Mammary epithelial cell (primary cell): ENCODE measurements at regions not wholly inside any gene's neighbourhood (a gene's known extent, or its start where the extent isn't known, plus 50 kb on each side); places are given as distances from the start of the nearest gene placed in this dataset.

Source experiments
- CTCF ChIP-seq, 2 donors: IDR thresholded peaks in 1 of 2; conservative IDR thresholded peaks in 1 of 2; 2 replicates each; pipeline ENCODE4 v1.5.1; 2011 to 2012; ENCODE audit warnings: inconsistent platforms in 2 of 2, low read length in 2 of 2, mild to moderate bottlenecking in 2 of 2, control low read depth in 1 of 2, low read depth in 1 of 2; ENCODE audit not compliant: insufficient read depth in 1 of 2; ENCODE audit errors: extremely low read depth in 1 of 2
- EZH2 ChIP-seq: IDR thresholded peaks from 2 replicates; pipeline ENCODE4 v1.6.1; 2012; ENCODE audit warnings: low read length, inconsistent platforms, borderline replicate concordance

DNA sequence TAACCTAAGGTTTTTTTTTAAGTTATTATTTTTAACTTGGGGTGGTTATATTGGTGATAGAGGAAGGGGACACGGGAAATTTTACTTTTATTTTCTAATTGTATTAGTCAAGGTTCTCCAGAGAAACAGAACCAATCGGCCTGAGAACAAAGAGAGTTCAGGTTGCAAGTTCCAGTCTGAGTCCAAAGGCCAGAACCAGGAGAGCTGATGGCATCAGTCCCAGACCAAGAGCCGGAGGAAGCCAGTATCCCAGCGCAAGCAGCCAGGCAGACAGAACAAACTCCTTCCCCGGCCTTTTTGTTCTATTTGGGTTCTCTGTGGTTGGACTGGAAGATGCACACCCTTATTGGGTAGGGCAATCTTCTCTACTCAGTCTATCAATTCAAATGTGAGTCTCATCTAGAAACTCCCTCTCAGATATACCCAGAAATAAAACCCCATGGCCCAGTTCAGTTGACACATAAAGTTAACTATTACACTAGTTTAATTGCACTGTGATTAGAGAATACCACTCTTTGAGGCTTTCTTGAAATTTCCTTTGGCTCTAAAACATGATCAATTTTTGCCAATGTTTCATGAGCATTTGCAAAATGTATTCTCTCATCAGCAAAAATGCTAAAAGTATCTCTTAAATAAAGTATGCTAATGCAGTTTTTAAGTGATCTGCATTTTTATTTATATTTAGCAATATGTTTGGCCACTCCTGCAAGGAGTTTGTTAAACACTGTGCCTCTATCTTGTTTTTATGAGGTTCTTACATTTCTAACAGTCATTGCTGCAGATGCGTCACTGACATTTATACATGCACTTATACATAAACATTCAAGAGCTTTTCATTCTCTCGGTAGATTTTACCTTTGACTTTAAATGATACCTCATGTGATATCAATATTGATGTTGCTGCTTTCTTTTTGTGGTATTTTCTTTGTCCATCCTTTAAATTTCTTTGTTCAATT is 103.2 kb upstream of the SSTR4 start:
- TF ChIP-seq EZH2: no peak
- TF ChIP-seq CTCF (conservative IDR thresholded peaks at IDR 0.05 in 1 of 2, IDR thresholded peaks at IDR 0.05 in 1 of 2; ENCODE audit: extremely low read depth in 1 of 2, insufficient read depth in 1 of 2, low read depth in 1 of 2, low read length in 2 of 2): no peak
